ENCODE measurements at regions not wholly inside any gene's neighbourhood (a gene's known extent, or its start where the extent isn't known, plus 50 kb on each side); places are given as distances from the start of the nearest gene placed in this dataset.

DNA sequence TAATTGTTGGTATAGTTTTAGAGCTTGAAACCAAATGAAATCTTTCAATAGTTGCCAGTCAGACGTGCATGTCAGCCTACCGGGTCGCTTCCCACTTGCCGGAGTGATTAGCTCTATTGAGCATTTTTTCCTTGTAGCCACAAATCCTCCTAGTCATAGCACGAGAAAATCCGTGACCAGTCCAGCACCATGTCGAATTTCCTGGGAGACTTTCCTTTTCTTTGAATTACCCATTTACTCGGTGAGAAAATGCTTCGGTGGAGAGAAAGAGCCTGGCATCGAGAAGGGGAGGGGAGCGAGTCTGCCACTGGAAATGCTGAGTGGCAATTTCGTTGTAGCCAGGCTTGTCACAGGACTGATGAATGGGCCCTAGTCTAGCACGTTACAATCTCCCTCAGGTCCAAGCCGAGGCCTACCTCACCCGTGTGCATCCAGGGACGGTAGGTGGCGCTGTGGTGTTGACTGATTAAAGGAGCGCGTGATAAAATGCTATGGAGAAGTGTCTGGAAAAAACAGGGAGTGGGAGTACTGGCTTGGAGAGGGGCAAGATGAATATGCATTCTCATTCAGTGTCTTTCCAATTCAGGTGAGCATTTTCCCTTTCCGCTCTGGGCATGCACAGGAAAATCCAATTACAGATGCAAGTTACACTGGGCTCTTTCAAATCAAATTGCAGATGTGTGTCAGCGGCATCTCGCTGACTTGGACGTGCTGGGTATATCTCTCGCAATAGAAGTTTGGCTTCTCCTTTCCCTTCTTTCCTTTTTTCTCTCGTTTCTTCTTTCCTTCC lies 238.8 kb downstream of the EDEM1 start (continued):
- TF ChIP-seq, protein P1, sequence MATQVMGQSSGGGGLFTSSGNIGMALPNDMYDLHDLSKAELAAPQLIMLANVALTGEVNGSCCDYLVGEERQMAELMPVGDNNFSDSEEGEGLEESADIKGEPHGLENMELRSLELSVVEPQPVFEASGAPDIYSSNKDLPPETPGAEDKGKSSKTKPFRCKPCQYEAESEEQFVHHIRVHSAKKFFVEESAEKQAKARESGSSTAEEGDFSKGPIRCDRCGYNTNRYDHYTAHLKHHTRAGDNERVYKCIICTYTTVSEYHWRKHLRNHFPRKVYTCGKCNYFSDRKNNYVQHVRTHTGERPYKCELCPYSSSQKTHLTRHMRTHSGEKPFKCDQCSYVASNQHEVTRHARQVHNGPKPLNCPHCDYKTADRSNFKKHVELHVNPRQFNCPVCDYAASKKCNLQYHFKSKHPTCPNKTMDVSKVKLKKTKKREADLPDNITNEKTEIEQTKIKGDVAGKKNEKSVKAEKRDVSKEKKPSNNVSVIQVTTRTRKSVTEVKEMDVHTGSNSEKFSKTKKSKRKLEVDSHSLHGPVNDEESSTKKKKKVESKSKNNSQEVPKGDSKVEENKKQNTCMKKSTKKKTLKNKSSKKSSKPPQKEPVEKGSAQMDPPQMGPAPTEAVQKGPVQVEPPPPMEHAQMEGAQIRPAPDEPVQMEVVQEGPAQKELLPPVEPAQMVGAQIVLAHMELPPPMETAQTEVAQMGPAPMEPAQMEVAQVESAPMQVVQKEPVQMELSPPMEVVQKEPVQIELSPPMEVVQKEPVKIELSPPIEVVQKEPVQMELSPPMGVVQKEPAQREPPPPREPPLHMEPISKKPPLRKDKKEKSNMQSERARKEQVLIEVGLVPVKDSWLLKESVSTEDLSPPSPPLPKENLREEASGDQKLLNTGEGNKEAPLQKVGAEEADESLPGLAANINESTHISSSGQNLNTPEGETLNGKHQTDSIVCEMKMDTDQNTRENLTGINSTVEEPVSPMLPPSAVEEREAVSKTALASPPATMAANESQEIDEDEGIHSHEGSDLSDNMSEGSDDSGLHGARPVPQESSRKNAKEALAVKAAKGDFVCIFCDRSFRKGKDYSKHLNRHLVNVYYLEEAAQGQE (IDR thresholded peaks at IDR 0.05; ENCODE audit: borderline replicate concordance), result peak; percentile 93
- TF ChIP-seq, protein P1 (CRISPR knock-in tag; IDR thresholded peaks at IDR 0.05; ENCODE audit: low read depth), result no peak
- TF ChIP-seq, protein P2, sequence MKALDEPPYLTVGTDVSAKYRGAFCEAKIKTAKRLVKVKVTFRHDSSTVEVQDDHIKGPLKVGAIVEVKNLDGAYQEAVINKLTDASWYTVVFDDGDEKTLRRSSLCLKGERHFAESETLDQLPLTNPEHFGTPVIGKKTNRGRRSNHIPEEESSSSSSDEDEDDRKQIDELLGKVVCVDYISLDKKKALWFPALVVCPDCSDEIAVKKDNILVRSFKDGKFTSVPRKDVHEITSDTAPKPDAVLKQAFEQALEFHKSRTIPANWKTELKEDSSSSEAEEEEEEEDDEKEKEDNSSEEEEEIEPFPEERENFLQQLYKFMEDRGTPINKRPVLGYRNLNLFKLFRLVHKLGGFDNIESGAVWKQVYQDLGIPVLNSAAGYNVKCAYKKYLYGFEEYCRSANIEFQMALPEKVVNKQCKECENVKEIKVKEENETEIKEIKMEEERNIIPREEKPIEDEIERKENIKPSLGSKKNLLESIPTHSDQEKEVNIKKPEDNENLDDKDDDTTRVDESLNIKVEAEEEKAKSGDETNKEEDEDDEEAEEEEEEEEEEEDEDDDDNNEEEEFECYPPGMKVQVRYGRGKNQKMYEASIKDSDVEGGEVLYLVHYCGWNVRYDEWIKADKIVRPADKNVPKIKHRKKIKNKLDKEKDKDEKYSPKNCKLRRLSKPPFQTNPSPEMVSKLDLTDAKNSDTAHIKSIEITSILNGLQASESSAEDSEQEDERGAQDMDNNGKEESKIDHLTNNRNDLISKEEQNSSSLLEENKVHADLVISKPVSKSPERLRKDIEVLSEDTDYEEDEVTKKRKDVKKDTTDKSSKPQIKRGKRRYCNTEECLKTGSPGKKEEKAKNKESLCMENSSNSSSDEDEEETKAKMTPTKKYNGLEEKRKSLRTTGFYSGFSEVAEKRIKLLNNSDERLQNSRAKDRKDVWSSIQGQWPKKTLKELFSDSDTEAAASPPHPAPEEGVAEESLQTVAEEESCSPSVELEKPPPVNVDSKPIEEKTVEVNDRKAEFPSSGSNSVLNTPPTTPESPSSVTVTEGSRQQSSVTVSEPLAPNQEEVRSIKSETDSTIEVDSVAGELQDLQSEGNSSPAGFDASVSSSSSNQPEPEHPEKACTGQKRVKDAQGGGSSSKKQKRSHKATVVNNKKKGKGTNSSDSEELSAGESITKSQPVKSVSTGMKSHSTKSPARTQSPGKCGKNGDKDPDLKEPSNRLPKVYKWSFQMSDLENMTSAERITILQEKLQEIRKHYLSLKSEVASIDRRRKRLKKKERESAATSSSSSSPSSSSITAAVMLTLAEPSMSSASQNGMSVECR (CRISPR knock-in tag; IDR thresholded peaks at IDR 0.05), result no peak
- no peak for TF ChIP-seq BDP1 (IDR thresholded peaks at IDR 0.05; ENCODE audit: insufficient read depth, insufficient read length)
- no peak for TF ChIP-seq POLR2AphosphoS5 (IDR thresholded peaks at IDR 0.05; ENCODE audit: control insufficient read depth, insufficient read depth, low read depth, low read length)
- TF ChIP-seq, protein P3, sequence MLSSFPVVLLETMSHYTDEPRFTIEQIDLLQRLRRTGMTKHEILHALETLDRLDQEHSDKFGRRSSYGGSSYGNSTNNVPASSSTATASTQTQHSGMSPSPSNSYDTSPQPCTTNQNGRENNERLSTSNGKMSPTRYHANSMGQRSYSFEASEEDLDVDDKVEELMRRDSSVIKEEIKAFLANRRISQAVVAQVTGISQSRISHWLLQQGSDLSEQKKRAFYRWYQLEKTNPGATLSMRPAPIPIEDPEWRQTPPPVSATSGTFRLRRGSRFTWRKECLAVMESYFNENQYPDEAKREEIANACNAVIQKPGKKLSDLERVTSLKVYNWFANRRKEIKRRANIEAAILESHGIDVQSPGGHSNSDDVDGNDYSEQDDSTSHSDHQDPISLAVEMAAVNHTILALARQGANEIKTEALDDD (IDR thresholded peaks at IDR 0.05), result peak; percentile 69
- peak; percentile 53 for TF ChIP-seq SMARCE1 (IDR thresholded peaks at IDR 0.05)
- TF ChIP-seq, protein P4, sequence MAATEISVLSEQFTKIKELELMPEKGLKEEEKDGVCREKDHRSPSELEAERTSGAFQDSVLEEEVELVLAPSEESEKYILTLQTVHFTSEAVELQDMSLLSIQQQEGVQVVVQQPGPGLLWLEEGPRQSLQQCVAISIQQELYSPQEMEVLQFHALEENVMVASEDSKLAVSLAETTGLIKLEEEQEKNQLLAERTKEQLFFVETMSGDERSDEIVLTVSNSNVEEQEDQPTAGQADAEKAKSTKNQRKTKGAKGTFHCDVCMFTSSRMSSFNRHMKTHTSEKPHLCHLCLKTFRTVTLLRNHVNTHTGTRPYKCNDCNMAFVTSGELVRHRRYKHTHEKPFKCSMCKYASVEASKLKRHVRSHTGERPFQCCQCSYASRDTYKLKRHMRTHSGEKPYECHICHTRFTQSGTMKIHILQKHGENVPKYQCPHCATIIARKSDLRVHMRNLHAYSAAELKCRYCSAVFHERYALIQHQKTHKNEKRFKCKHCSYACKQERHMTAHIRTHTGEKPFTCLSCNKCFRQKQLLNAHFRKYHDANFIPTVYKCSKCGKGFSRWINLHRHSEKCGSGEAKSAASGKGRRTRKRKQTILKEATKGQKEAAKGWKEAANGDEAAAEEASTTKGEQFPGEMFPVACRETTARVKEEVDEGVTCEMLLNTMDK (IDR thresholded peaks at IDR 0.05; ENCODE audit: borderline replicate concordance, insufficient read depth, low read depth, low read length, poor library complexity, severe bottlenecking), result peak; percentile 14
- no peak for TF ChIP-seq RUNX1 (IDR thresholded peaks at IDR 0.05; ENCODE audit: low read depth)
- TF ChIP-seq EGR1 (conservative IDR thresholded peaks at IDR 0.05), result peak; percentile 47; the same call in 1 of the 2 replicates
- peak; percentile 93 for TF ChIP-seq ARID2 (IDR thresholded peaks at IDR 0.05)
